GM18499 (cell line): ENCODE measurements at regions not wholly inside any gene's neighbourhood (a gene's known extent, or its start where the extent isn't known, plus 50 kb on each side); places are given as distances from the start of the nearest gene placed in this dataset.

Source experiments
- ATAC-seq: cut with Tn5 transposase; IDR thresholded peaks from one replicate; pipeline ENCODE4 v1.9.1; 2021; ENCODE audit warnings: moderate number of reproducible peaks; ENCODE audit not compliant: insufficient read depth, unreplicated experiment

GRCh38 chr2:120963997-120964705 lies 228.5 kb downstream of the GLI2 start:
- ATAC-seq, result no peak

GRCh38 chr2:120964819-120965218 lies 229.2 kb downstream of the GLI2 start:
- no peak for ATAC-seq

- ATAC-seq, result no peak
Measured at GRCh38 chr2:120966510-120967254, 231.0 kb downstream of the GLI2 start.

GRCh38 chr2:120968307-120969015 lies 232.8 kb downstream of the GLI2 start:
- ATAC-seq, result no peak

GRCh38 chr2:120969613-120970355 lies 234.1 kb downstream of the GLI2 start:
- ATAC-seq, result no peak

- ATAC-seq, result no peak
Measured at GRCh38 chr2:120971866-120972265, 236.2 kb downstream of the GLI2 start.

- no peak for ATAC-seq
Measured at GRCh38 chr2:120972286-120972685, 236.6 kb downstream of the GLI2 start.

GRCh38 chr2:120973196-120973595 lies 237.5 kb downstream of the GLI2 start:
- ATAC-seq, result no peak

GRCh38 chr2:120974950-120975349 lies 239.3 kb downstream of the GLI2 start:
- no peak for ATAC-seq

- no peak for ATAC-seq
Measured at GRCh38 chr2:120976501-120977307, 241.0 kb downstream of the GLI2 start.

GRCh38 chr2:120977582-120978358 lies 242.1 kb downstream of the GLI2 start:
- no peak for ATAC-seq

- ATAC-seq, result no peak
Measured at GRCh38 chr2:120978359-120979050, 242.8 kb downstream of the GLI2 start.

- ATAC-seq, result no peak
Measured at GRCh38 chr2:120979398-120979797, 243.7 kb downstream of the GLI2 start.

GRCh38 chr2:120979921-120980320 lies 244.3 kb downstream of the GLI2 start:
- ATAC-seq, result no peak

GRCh38 chr2:120981443-120981842 lies 245.8 kb downstream of the GLI2 start:
- no peak for ATAC-seq

- ATAC-seq, result no peak
Measured at GRCh38 chr2:120982598-120982997, 246.9 kb downstream of the GLI2 start.

GRCh38 chr2:120983344-120983743 lies 247.7 kb downstream of the GLI2 start:
- ATAC-seq, result no peak

- ATAC-seq, result no peak
Measured at GRCh38 chr2:120984046-120984445, 248.4 kb downstream of the GLI2 start.
